ENCODE measurements at regions not wholly inside any gene's neighbourhood (a gene's known extent, or its start where the extent isn't known, plus 50 kb on each side); places are given as distances from the start of the nearest gene placed in this dataset.

GRCh38 chr6:116982401-116982800, 105.4 kb downstream of the RFX6 start:
- H3K9me2 ChIP-seq (replicated peaks; ENCODE audit: insufficient read depth, low read length) = no peaks in the 10 kb centered on the region
- no peak overlapping the region for H3K4me3 ChIP-seq (ENCODE audit: low read length)
- H3K4me2 ChIP-seq (ENCODE audit: low read depth, low read length, poor library complexity, severe bottlenecking) = no peak overlapping the region
- no peaks in the 10 kb centered on the region for H3K36me3 ChIP-seq (ENCODE audit: insufficient read depth, low read length)
- H3K27ac ChIP-seq (ENCODE audit: low read length) = no peak overlapping the region
- no peaks in the 10 kb centered on the region for H4K20me1 ChIP-seq (ENCODE audit: insufficient read depth, low read depth, low read length)
- no peaks in the 10 kb centered on the region for H3K79me2 ChIP-seq (ENCODE audit: low read length)
- H3K27me3 ChIP-seq (ENCODE audit: low read length) = no peaks in the 10 kb centered on the region
- no peaks in the 10 kb centered on the region for H3K9me3 ChIP-seq (ENCODE audit: low read length)
- DNase-seq = no peak
- H3K9ac ChIP-seq (ENCODE audit: low read length) = no peak overlapping the region
- H3K4me1 ChIP-seq (ENCODE audit: low read length) = no peaks in the 10 kb centered on the region
- no peak overlapping the region for H2AFZ ChIP-seq (ENCODE audit: low read length)

- no peaks in the 10 kb centered on the region for H3K4me1 ChIP-seq (ENCODE audit: low read length)
- no peak overlapping the region for H2AFZ ChIP-seq (ENCODE audit: low read length)
- no peaks in the 10 kb centered on the region for H3K79me2 ChIP-seq (ENCODE audit: low read length)
- H3K9ac ChIP-seq (ENCODE audit: low read length) = no peak overlapping the region
- H3K9me3 ChIP-seq (ENCODE audit: low read length) = no peaks in the 10 kb centered on the region
- H3K9me2 ChIP-seq (replicated peaks; ENCODE audit: insufficient read depth, low read length) = no peaks in the 10 kb centered on the region
- no peaks in the 10 kb centered on the region for H4K20me1 ChIP-seq (ENCODE audit: insufficient read depth, low read depth, low read length)
- H3K36me3 ChIP-seq (ENCODE audit: insufficient read depth, low read length) = no peaks in the 10 kb centered on the region
- DNase-seq = no peak
- no peaks in the 10 kb centered on the region for H3K27me3 ChIP-seq (ENCODE audit: low read length)
- no peak overlapping the region for H3K4me2 ChIP-seq (ENCODE audit: low read depth, low read length, poor library complexity, severe bottlenecking)
- no peak overlapping the region for H3K4me3 ChIP-seq (ENCODE audit: low read length)
- no peak overlapping the region for H3K27ac ChIP-seq (ENCODE audit: low read length)
Measured at GRCh38 chr6:116983375-116983774, 106.3 kb downstream of the RFX6 start.

GRCh38 chr6:116986819-116987218, 109.8 kb downstream of the RFX6 start:
- H4K20me1 ChIP-seq (ENCODE audit: insufficient read depth, low read depth, low read length) = no peaks in the 10 kb centered on the region
- no peaks in the 10 kb centered on the region for H3K9me2 ChIP-seq (replicated peaks; ENCODE audit: insufficient read depth, low read length)
- no peak overlapping the region for H3K27ac ChIP-seq (ENCODE audit: low read length)
- DNase-seq = no peak
- no peak overlapping the region for H2AFZ ChIP-seq (ENCODE audit: low read length)
- no peak overlapping the region for H3K4me2 ChIP-seq (ENCODE audit: low read depth, low read length, poor library complexity, severe bottlenecking)
- no peaks in the 10 kb centered on the region for H3K36me3 ChIP-seq (ENCODE audit: insufficient read depth, low read length)
- no peak overlapping the region for H3K9ac ChIP-seq (ENCODE audit: low read length)
- no peaks in the 10 kb centered on the region for H3K9me3 ChIP-seq (ENCODE audit: low read length)
- no peak overlapping the region for H3K4me3 ChIP-seq (ENCODE audit: low read length)
- no peaks in the 10 kb centered on the region for H3K27me3 ChIP-seq (ENCODE audit: low read length)
- no peaks in the 10 kb centered on the region for H3K79me2 ChIP-seq (ENCODE audit: low read length)
- H3K4me1 ChIP-seq (ENCODE audit: low read length) = no peaks in the 10 kb centered on the region

GRCh38 chr6:116990679-116991078, 113.6 kb downstream of the RFX6 start:
- Histone ChIP-seq H3K9me3 (ENCODE audit: low read length) (no peaks in the 10 kb centered on the region), H2AFZ (ENCODE audit: low read length) (no peak overlapping the region), H3K9me2 (replicated peaks; ENCODE audit: insufficient read depth, low read length) (no peaks in the 10 kb centered on the region), H3K27me3 (ENCODE audit: low read length) (no peaks in the 10 kb centered on the region), H3K27ac (ENCODE audit: low read length) (no peak overlapping the region), H3K4me3 (ENCODE audit: low read length) (no peak overlapping the region), H3K36me3 (ENCODE audit: insufficient read depth, low read length) (no peaks in the 10 kb centered on the region), H3K4me1 (ENCODE audit: low read length) (no peaks in the 10 kb centered on the region), H3K4me2 (ENCODE audit: low read depth, low read length, poor library complexity, severe bottlenecking) (no peak overlapping the region), H3K9ac (ENCODE audit: low read length) (no peak overlapping the region), H3K79me2 (ENCODE audit: low read length) (no peaks in the 10 kb centered on the region), H4K20me1 (ENCODE audit: insufficient read depth, low read depth, low read length) (no peaks in the 10 kb centered on the region)
- DNase-seq = no peak

- peaks cover 4% of the 10 kb centered on the region; the same call in 1 of the 2 replicates for H3K4me1 ChIP-seq (ENCODE audit: low read length)
- no peak for DNase-seq
- no peaks in the 10 kb centered on the region for H4K20me1 ChIP-seq (ENCODE audit: insufficient read depth, low read depth, low read length)
- no peaks in the 10 kb centered on the region for H3K36me3 ChIP-seq (ENCODE audit: insufficient read depth, low read length)
- no peak overlapping the region for H3K4me2 ChIP-seq (ENCODE audit: low read depth, low read length, poor library complexity, severe bottlenecking)
- H3K9me3 ChIP-seq (ENCODE audit: low read length) = no peaks in the 10 kb centered on the region
- no peaks in the 10 kb centered on the region for H3K27me3 ChIP-seq (ENCODE audit: low read length)
- H2AFZ ChIP-seq (ENCODE audit: low read length) = no peak overlapping the region
- no peak overlapping the region for H3K27ac ChIP-seq (ENCODE audit: low read length)
- no peak overlapping the region for H3K9ac ChIP-seq (ENCODE audit: low read length)
- no peak overlapping the region for H3K4me3 ChIP-seq (ENCODE audit: low read length)
- no peaks in the 10 kb centered on the region for H3K9me2 ChIP-seq (replicated peaks; ENCODE audit: insufficient read depth, low read length)
- no peaks in the 10 kb centered on the region for H3K79me2 ChIP-seq (ENCODE audit: low read length)
Measured at GRCh38 chr6:116992546-116992945, 115.5 kb downstream of the RFX6 start.

GRCh38 chr6:116994447-116994846, 117.4 kb downstream of the RFX6 start:
- H3K9ac ChIP-seq (ENCODE audit: low read length) = no peak overlapping the region
- H3K79me2 ChIP-seq (ENCODE audit: low read length) = no peaks in the 10 kb centered on the region
- no peaks in the 10 kb centered on the region for H3K9me3 ChIP-seq (ENCODE audit: low read length)

GRCh38 chr6:116996842-116997241, 119.8 kb downstream of the RFX6 start:
- H3K9me2 ChIP-seq (replicated peaks; ENCODE audit: insufficient read depth, low read length) = no peaks in the 10 kb centered on the region
- H3K4me3 ChIP-seq (ENCODE audit: low read length) = no peak overlapping the region
- no peak for DNase-seq
- H3K4me2 ChIP-seq (ENCODE audit: low read depth, low read length, poor library complexity, severe bottlenecking) = no peak overlapping the region
- no peaks in the 10 kb centered on the region for H3K27me3 ChIP-seq (ENCODE audit: low read length)
- peaks cover 4% of the 10 kb centered on the region; the same call in 1 of the 2 replicates for H3K4me1 ChIP-seq (ENCODE audit: low read length)
- no peaks in the 10 kb centered on the region for H3K79me2 ChIP-seq (ENCODE audit: low read length)
- H3K9me3 ChIP-seq (ENCODE audit: low read length) = no peaks in the 10 kb centered on the region
- no peaks in the 10 kb centered on the region for H4K20me1 ChIP-seq (ENCODE audit: insufficient read depth, low read depth, low read length)
- H2AFZ ChIP-seq (ENCODE audit: low read length) = no peak overlapping the region
- no peak overlapping the region for H3K27ac ChIP-seq (ENCODE audit: low read length)
- no peak overlapping the region for H3K9ac ChIP-seq (ENCODE audit: low read length)
- no peaks in the 10 kb centered on the region for H3K36me3 ChIP-seq (ENCODE audit: insufficient read depth, low read length)

More at GRCh38 chr6:116994447-116994846, 117.4 kb downstream of the RFX6 start:
- H2AFZ ChIP-seq (ENCODE audit: low read length) = no peak overlapping the region
- no peak for DNase-seq
- H3K4me2 ChIP-seq (ENCODE audit: low read depth, low read length, poor library complexity, severe bottlenecking) = no peak overlapping the region
- H3K4me1 ChIP-seq (ENCODE audit: low read length) = peaks cover 4% of the 10 kb centered on the region; the same call in 1 of the 2 replicates
- H3K27ac ChIP-seq (ENCODE audit: low read length) = no peak overlapping the region
- no peaks in the 10 kb centered on the region for H4K20me1 ChIP-seq (ENCODE audit: insufficient read depth, low read depth, low read length)
- no peak overlapping the region for H3K4me3 ChIP-seq (ENCODE audit: low read length)
- no peaks in the 10 kb centered on the region for H3K27me3 ChIP-seq (ENCODE audit: low read length)
- no peaks in the 10 kb centered on the region for H3K36me3 ChIP-seq (ENCODE audit: insufficient read depth, low read length)
- H3K9me2 ChIP-seq (replicated peaks; ENCODE audit: insufficient read depth, low read length) = no peaks in the 10 kb centered on the region

GRCh38 chr6:116997496-116997895, 120.5 kb downstream of the RFX6 start:
- no peak for DNase-seq
- no peak overlapping the region for H3K27ac ChIP-seq (ENCODE audit: low read length)
- H2AFZ ChIP-seq (ENCODE audit: low read length) = no peak overlapping the region
- no peak overlapping the region for H3K9ac ChIP-seq (ENCODE audit: low read length)
- no peak overlapping the region for H3K4me3 ChIP-seq (ENCODE audit: low read length)
- no peaks in the 10 kb centered on the region for H3K36me3 ChIP-seq (ENCODE audit: insufficient read depth, low read length)
- no peaks in the 10 kb centered on the region for H3K27me3 ChIP-seq (ENCODE audit: low read length)
- H4K20me1 ChIP-seq (ENCODE audit: insufficient read depth, low read depth, low read length) = no peaks in the 10 kb centered on the region
- no peaks in the 10 kb centered on the region for H3K79me2 ChIP-seq (ENCODE audit: low read length)
- no peak overlapping the region for H3K4me2 ChIP-seq (ENCODE audit: low read depth, low read length, poor library complexity, severe bottlenecking)
- H3K4me1 ChIP-seq (ENCODE audit: low read length) = peaks cover 4% of the 10 kb centered on the region; the same call in 1 of the 2 replicates
- H3K9me3 ChIP-seq (ENCODE audit: low read length) = no peaks in the 10 kb centered on the region
- no peaks in the 10 kb centered on the region for H3K9me2 ChIP-seq (replicated peaks; ENCODE audit: insufficient read depth, low read length)

GRCh38 chr6:117007659-117008058, 130.6 kb downstream of the RFX6 start:
- DNase-seq = no peak
- H3K4me2 ChIP-seq (ENCODE audit: low read depth, low read length, poor library complexity, severe bottlenecking) = no peak overlapping the region

More at GRCh38 chr6:117007659-117008058, 130.6 kb downstream of the RFX6 start:
- Histone ChIP-seq H4K20me1 (ENCODE audit: insufficient read depth, low read depth, low read length) (no peaks in the 10 kb centered on the region), H3K4me3 (ENCODE audit: low read length) (no peak overlapping the region), H3K9me3 (ENCODE audit: low read length) (no peaks in the 10 kb centered on the region), H3K36me3 (ENCODE audit: insufficient read depth, low read length) (no peaks in the 10 kb centered on the region), H3K9me2 (replicated peaks; ENCODE audit: insufficient read depth, low read length) (no peaks in the 10 kb centered on the region), H2AFZ (ENCODE audit: low read length) (no peak overlapping the region), H3K4me1 (ENCODE audit: low read length) (no peaks in the 10 kb centered on the region), H3K9ac (ENCODE audit: low read length) (no peak overlapping the region), H3K27ac (ENCODE audit: low read length) (no peak overlapping the region), H3K27me3 (ENCODE audit: low read length) (no peaks in the 10 kb centered on the region), H3K79me2 (ENCODE audit: low read length) (no peaks in the 10 kb centered on the region)
